Mucosa of descending colon (tissue), 3 donors: ENCODE measurements at regions not wholly inside any gene's neighbourhood (a gene's known extent, or its start where the extent isn't known, plus 50 kb on each side); places are given as distances from the start of the nearest gene placed in this dataset.

Experiments
- ATAC-seq: fragments of 200-7000 bp; cut with Tn5 transposase; one replicate; pipeline ENCODE4 v1.9.1; 2020; ENCODE audit warnings: mild to moderate bottlenecking, moderate library complexity
- DNase-seq, 3 donors: peaks; one replicate each; pipeline ENCODE4 v3.0.0-alpha.2; 2020
- H3K36me3 ChIP-seq: fragments of 200-600 bp; one replicate; pipeline ENCODE4 v1.8.0; 2021; ENCODE audit warnings: low read depth, mild to moderate bottlenecking
- H3K4me1 ChIP-seq: fragments of 200-600 bp; one replicate; pipeline ENCODE4 v1.8.0; 2021; ENCODE audit warnings: low read depth, mild to moderate bottlenecking
- H3K4me3 ChIP-seq: fragments of 200-600 bp; one replicate; pipeline ENCODE4 v1.8.0; 2021; ENCODE audit warnings: mild to moderate bottlenecking
- H3K9me3 ChIP-seq: fragments of 200-600 bp; one replicate; pipeline ENCODE4 v1.8.0; 2021; ENCODE audit warnings: mild to moderate bottlenecking
- intact Hi-C, 2 donors: fragments of 100-400 bp; cut with DNase I in 1 of 2; cut with micrococcal nuclease in 1 of 2; formaldehyde crosslinking; loops; one replicate each; pipeline versions ENCODE4 v1.11.0 to v1.11.1; 2022; cut with DNase I, micrococcal nuclease
- TF ChIP-seq, protein P1 (sequence below): fragments of 200-600 bp; IDR thresholded peaks from one replicate; pipeline ENCODE4 v1.8.0; 2022; ENCODE audit warnings: antibody characterized with exemption, mild to moderate bottlenecking
- donor health status: DM: no; HTN: no; CAD: no; lungs with moderate emphysema.
- donor health status: DM: no; HTN: no; CAD: no.
- donor health status: DM: no; HTN: yes; CAD: no.

DNA sequence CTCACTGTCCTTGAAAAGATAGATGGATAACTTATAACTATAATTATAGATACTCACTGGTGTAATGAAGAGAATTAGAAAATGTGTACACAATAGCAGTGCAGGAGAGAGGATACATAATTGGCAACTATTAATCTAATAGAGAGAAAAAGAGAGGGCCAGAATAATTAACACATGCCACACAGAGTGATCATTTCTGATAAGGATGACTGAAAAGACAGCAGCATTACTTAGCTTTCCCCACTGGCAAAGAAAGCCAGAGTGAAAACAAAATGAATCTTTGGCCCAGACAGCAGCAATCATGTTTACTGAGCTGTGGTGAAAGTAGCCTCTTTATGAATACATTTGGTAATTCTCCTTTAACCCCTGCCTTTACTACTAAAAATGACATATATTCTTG lies 493.3 kb upstream of the ROBO1 start:
- Histone ChIP-seq H3K9me3 (no peaks in the 10 kb centered on the region), H3K4me3 (no peak overlapping the region), H3K36me3 (no peaks in the 10 kb centered on the region), H3K4me1 (no peaks in the 10 kb centered on the region)
- intact Hi-C loops, result no loop called here
- DNase-seq (no peak), ATAC-seq (no peak)
- TF ChIP-seq, protein P1, sequence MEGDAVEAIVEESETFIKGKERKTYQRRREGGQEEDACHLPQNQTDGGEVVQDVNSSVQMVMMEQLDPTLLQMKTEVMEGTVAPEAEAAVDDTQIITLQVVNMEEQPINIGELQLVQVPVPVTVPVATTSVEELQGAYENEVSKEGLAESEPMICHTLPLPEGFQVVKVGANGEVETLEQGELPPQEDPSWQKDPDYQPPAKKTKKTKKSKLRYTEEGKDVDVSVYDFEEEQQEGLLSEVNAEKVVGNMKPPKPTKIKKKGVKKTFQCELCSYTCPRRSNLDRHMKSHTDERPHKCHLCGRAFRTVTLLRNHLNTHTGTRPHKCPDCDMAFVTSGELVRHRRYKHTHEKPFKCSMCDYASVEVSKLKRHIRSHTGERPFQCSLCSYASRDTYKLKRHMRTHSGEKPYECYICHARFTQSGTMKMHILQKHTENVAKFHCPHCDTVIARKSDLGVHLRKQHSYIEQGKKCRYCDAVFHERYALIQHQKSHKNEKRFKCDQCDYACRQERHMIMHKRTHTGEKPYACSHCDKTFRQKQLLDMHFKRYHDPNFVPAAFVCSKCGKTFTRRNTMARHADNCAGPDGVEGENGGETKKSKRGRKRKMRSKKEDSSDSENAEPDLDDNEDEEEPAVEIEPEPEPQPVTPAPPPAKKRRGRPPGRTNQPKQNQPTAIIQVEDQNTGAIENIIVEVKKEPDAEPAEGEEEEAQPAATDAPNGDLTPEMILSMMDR, result no peak

DNA sequence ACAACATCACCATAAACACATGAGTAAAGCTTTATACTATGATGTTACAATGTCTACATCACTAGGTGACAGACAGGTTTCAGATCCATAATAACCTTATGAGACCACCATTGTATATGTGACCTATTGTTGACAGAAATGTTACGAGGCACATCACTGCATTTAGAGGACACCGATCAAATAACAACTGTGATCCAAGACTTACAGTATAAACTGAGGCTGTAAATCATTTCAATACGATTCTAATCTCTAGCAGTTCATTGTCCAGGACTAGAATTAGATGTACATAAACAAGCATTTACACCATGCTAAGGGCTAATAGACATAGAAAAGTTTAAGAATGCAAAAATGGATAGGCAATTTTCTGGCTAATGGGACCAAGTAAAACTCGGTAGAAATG lies 491.9 kb upstream of the ROBO1 start:
- no peaks in the 10 kb centered on the region for H3K9me3 ChIP-seq
- H3K4me1 ChIP-seq, result no peaks in the 10 kb centered on the region
- no peak for DNase-seq
- H3K4me3 ChIP-seq, result no peak overlapping the region
- TF ChIP-seq, protein P1, result no peak
- H3K36me3 ChIP-seq, result no peaks in the 10 kb centered on the region
- intact Hi-C loops, result no loop called here
- no peak for ATAC-seq

GRCh38 chr3:80252113-80252512 lies 484.3 kb upstream of the ROBO1 start:
- no peak overlapping the region for H3K4me3 ChIP-seq
- DNase-seq, result no peak
- no peaks in the 10 kb centered on the region for H3K4me1 ChIP-seq
- TF ChIP-seq, protein P1, result no peak
- intact Hi-C loops, result no loop called here
- H3K36me3 ChIP-seq, result no peaks in the 10 kb centered on the region
- H3K9me3 ChIP-seq, result peaks cover 7% of the 10 kb centered on the region
- no peak for ATAC-seq

DNA sequence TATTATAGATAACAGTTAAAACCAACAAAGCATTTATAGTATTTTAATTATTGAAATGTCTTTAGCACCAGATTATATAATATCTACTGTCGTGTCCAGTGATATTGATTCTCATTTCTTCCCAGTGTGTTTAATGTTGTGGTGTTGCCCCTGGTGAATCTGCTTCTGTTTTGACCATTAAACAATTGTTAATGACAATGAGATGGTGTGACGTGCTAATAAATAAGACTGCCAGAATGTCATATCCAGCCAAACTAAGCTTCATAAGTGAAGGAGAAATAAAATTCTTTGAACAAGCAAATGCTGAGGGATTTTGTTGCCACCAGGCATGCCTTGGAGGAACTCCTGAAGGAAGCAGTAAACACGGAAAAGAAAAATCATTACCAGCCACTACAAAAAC lies 480.0 kb upstream of the ROBO1 start:
- Histone ChIP-seq H3K4me1 (no peaks in the 10 kb centered on the region), H3K36me3 (no peaks in the 10 kb centered on the region), H3K4me3 (no peak overlapping the region), H3K9me3 (peaks cover 9% of the 10 kb centered on the region)
- intact Hi-C loops, result no loop called here
- TF ChIP-seq, protein P1, result no peak
- DNase-seq, result no peak
- no peak for ATAC-seq

GRCh38 chr3:80244390-80244789 lies 476.6 kb upstream of the ROBO1 start:
- TF ChIP-seq, protein P1, result no peak
- Histone ChIP-seq H3K36me3 (no peaks in the 10 kb centered on the region), H3K4me1 (no peaks in the 10 kb centered on the region), H3K9me3 (peaks cover 5% of the 10 kb centered on the region), H3K4me3 (no peak overlapping the region)
- DNase-seq (peak in 1 of 3 donors; percentile 13), ATAC-seq (no peak)
- intact Hi-C loops, result no loop called here

- intact Hi-C loops, result no loop called here
- TF ChIP-seq, protein P1, result no peak
- H3K4me1 ChIP-seq, result no peaks in the 10 kb centered on the region
- H3K36me3 ChIP-seq, result no peaks in the 10 kb centered on the region
- peaks cover 2% of the 10 kb centered on the region for H3K9me3 ChIP-seq
- DNase-seq (no peak), ATAC-seq (no peak)
- H3K4me3 ChIP-seq, result no peak overlapping the region
These were observed 474.0 kb upstream of the ROBO1 start for GRCh38 chr3:80241791-80242190.
